HG02943 (cell line): ENCODE measurements at regions not wholly inside any gene's neighbourhood (a gene's known extent, or its start where the extent isn't known, plus 50 kb on each side); places are given as distances from the start of the nearest gene placed in this dataset.

Experiments used
- ATAC-seq: cut with Tn5 transposase; IDR thresholded peaks from one replicate; pipeline ENCODE4 v1.9.1; 2021; ENCODE audit warnings: mild to moderate bottlenecking, low read depth, moderate library complexity; ENCODE audit not compliant: unreplicated experiment

- no peak for ATAC-seq
Measured at GRCh38 chr1:55385402-55386018, 170.3 kb upstream of the USP24 start.

DNA sequence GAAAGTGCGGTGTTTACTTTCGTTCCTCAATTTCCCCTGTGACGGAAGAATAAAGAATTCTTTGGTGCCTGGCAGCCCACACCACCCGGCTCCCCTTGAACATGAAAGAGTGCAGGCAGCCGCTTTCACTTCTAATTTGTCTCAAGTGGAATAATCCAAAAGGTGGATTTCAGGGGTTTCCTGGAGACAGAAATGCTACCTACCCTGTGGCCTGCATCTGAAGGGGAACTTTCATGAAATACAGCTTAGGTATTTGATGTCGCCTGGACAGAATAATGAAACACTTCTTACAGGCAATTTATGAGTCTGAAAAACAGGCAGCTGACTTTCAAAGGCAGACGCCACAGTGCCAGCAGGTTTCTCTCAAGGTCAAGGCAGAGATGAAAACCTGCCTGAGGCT is 169.5 kb upstream of the USP24 start:
- ATAC-seq: no peak

DNA sequence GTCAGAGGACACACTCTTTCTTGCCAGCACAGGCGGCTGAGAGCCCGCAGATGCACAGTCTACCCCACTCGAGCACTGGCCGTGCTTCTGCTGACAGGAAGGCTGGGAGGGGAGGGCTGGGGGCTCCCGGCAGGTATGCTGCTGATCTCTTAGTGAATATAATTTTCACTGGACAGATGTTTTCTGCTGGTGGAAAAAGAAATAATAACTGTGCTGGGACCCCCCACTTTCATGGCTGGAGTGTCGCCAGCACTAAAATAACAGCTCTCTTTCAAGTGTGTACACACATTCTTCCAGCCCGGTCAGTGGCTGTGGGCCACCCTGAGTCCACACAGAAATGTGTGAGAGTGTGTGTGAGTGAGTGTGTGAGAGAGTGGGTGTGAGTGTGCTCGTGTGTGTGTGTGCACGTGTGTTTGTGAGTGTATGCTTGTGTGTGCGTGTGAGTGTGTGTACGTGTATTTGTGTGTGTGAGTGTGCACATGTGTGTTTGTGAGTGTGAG is 167.7 kb upstream of the USP24 start:
- ATAC-seq: no peak

- ATAC-seq: no peak
Measured at GRCh38 chr1:55381983-55382382, 166.8 kb upstream of the USP24 start.

GRCh38 chr1:55381491-55381890 is 166.3 kb upstream of the USP24 start:
- ATAC-seq: no peak

DNA sequence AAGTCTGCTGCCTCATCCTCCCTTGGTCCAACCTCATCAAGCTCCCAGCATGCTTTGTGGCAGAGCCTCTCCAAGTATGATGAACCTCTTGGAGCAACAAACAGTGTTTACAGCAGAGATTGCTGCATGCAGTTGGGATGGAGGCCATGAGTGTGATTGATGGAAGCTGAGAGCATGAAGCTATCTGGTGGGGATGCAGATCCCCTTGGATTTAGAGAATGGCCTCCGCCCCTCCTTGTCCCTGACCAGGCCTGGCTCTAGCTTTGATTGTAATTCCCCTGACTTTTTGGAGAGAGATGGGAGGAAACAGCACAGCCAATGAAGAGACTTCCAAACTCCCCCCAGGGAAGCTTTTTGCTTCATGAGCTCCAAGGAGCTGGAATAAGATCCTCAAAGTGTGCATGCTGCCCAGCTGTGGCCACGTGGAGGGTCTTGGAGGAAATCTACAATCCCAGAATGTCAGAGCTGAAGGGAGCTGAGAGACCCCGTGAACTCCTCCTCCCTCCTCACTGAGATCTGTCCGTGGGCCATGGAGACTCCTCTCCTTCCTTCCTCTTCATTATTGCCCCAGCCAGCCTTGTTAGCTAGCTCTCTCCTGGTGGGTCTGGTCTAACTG is 165.3 kb upstream of the USP24 start:
- no peak for ATAC-seq

DNA sequence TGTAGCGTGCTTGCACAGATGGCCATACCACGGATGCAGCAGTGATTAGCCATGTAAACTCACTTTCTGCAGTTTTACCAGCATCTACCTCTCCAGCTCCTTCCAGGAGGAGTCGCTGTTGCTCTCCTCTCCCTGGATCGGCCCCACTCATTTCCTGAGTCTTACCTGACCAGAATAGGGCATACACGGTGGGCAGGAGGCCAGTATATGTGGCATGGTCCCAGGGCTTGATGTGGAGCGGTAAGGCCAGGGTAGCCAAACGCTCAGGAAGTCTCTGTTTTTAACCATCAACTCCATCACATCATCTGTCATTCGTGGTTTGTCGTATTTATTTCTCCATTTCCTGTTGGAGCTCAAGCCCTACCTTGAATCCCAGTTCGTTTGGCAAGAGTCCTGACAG is 163.4 kb upstream of the USP24 start:
- no peak for ATAC-seq

- ATAC-seq: no peak
Measured at GRCh38 chr1:55376897-55377296, 161.7 kb upstream of the USP24 start.

DNA sequence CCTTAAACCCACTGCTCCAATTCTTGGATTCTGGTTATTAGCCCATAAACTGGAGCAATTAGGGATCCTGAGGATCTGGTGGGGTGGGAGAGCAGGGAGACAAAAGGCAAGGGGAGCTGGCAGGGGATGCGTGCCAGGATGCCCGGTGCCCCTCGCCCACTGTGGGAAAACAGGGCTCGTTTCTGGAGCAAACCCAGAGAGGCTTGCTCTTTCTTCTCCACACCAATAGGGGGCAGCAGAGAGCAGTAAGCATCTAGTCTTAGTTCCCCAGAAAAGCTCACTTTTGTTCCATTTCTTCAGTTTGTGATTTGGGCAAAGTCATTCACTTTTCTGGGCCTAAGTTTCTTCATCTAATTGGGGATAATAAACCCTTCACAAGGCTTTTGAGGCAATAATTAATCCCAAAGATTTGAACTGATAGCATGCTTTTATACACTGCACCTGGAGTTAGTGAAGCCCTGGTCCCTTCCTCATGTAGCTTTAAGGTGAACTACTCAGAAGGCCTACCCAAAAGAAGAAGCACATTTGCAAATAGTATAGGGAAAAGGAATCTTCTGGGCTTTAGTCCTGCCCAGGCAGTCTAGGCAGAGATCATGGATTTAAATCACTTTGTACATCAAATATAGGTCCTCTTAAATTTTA is 160.6 kb upstream of the USP24 start:
- no peak for ATAC-seq

DNA sequence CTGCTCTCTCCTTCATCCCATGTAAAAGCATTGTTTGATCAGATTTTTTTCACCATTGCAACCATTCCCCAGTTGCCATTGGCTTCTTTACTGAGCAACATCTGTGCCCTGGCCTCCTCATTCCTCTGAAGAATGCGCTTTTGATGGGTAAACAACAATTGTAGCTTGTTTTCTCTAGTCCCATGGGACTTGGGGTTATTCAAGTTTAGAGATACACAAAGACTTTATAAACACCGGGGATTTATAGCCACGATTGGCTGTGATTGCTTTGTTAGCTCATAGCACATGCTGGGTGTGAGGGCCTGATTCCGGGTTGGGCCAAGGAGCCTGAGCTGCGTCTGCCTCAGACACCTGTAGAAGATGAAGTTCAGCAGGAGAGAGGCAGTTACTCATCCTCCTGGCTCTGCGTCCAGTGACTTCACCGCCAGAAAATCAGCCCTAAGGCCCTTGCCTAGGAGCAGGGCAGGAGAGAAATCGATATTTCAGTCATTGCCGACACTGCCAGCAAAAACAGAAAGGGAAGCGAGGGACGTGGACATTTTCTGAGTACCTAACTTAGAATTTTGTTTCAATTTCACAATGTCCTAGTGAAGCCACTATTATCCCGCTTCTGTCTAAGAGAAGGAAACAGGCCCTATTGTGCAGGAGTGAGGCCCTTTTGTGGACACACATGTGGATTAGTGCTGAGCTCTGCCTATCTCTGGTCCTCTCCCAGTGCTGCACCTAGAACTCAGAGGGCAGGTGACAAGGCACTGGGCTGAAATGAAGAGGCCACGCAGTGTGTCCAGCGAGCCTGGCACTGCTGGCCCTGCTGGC is 159.8 kb upstream of the USP24 start:
- no peak for ATAC-seq

DNA sequence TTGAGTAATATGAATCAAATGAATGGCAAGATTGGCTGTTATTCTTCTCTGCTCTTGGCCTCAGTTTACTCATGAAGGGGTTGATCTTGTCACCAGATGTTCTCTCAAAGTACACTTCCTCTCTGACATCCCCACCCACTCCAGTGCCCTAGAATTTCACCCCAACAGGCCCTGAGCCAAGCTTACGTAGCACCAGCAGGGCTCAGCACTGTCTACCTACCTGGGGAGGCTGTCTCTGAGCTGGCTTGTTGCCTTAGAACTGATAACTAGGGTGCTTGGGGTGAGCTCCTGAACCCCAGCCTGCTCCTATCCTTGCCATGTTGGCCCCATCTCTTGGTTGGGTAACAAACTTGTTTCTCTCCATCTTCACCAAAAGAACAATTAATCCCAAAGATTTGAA is 159.1 kb upstream of the USP24 start:
- no peak for ATAC-seq

GRCh38 chr1:55369474-55369873 is 154.3 kb upstream of the USP24 start:
- ATAC-seq: no peak

DNA sequence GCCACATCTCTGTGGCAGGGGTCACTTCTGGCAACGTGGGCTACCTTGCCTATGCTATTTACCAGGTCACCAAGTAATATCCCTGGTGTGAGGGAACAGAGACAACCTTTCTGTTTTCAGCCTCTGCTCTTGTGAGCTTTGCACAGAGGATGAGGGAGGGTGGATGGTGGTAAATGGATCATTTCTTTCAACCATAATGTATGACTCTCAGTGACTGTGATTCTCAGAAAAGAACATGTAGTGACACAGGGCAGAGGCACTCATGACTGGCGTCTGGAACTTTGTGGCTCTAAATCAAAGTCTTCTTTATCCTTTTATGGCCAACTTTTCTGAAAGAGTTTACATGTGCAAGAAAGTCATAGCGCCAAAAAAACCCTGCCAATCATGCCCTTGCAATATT is 153.5 kb upstream of the USP24 start:
- no peak for ATAC-seq

DNA sequence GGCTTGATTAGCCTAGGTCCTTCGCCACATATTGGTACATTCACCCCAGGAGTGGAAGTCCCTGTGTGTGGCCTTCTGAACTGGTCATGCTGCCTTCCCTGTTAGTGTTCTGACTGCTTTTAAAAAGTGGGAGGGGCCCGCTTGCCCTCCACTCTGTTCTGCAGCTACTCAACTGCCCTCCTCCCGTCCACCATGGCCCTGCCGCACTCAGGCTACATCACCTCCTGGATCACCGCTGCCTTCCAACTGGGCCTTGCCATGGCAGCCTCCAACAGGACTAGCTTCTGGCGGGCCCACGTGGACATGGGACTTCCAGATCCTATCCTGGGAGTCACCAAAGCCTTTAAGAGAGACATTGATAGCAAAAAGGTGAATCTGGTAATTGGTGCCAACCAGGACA is 152.1 kb upstream of the USP24 start:
- ATAC-seq: no peak

GRCh38 chr1:55364216-55364615 is 149.1 kb upstream of the USP24 start:
- ATAC-seq: no peak

- ATAC-seq: no peak
Measured at GRCh38 chr1:55363268-55363667, 148.1 kb upstream of the USP24 start.

DNA sequence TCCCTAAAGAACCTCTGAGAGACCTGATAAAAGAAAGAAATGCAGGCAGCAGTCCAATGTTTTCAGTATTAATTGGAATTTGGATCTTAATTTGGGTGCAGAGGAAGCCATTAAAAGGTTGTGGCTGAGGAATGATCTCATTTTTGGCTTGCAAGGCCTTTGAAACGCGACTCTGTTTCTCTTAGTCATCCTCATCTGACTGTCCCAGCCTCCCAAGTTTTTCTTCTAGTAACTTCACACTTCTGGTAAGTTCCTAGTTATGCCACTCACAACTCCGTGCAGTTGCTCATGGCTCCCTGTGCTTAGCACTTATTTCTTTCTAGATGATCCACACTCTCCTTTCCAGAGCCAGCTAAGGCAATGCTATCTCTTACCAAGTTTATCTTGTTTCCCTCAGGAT is 147.4 kb upstream of the USP24 start:
- ATAC-seq: no peak

DNA sequence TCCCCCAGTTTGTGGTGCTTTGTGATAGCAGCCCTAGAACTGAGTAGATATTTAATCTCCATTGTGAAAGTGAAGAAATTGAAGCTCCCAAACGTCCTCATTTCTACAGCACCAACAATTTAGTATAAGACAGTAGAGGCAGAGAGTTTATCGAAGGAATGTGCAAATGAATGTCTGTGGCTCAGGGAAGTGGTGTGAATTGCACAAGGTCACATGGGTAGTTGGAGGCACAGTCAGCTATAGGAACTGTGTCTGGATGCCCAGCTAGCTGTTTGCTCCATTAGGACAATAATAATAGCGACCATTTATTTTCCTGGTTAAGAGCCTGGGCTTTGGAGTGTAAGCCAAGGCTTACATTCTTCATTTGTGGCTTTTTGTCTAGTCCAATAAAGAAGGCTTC is 144.4 kb upstream of the USP24 start:
- ATAC-seq: no peak

GRCh38 chr1:55358581-55358980 is 143.4 kb upstream of the USP24 start:
- ATAC-seq: no peak

DNA sequence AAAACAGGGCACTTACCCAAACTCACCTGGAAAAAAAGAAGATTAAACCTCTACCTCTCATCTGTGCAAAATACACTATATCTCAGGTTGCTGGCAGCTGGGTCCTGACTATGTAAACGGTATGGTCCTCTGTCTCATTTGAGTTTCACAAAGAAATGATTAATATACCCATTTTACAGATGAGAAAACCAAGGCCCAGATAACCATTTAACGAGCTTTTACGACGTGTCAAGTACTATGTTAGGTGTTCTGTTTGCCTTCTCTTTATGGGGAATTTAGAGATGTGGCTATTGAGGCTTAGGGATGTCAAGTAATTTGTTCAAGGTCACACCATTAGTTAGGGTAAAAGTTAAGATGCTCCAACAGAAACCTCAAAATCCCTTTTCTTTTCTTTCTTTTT is 140.4 kb upstream of the USP24 start:
- no peak for ATAC-seq
